AG09309 (cell line): ENCODE measurements at regions not wholly inside any gene's neighbourhood (a gene's known extent, or its start where the extent isn't known, plus 50 kb on each side); places are given as distances from the start of the nearest gene placed in this dataset.

Experiments
- DNase-seq: peaks from one replicate; pipeline ENCODE4 v3.0.0-alpha.2; 2010; ENCODE audit warnings: low read depth
- H3K4me3 ChIP-seq: 2 replicates; pipeline ENCODE4 v1.5.1; 2011; ENCODE audit warnings: mild to moderate bottlenecking, low read depth, low read length, moderate library complexity; ENCODE audit not compliant: control insufficient read depth
- TF ChIP-seq, protein P1 (sequence below): IDR thresholded peaks from 2 replicates; pipeline ENCODE4 v1.5.1; 2011; ENCODE audit warnings: mild to moderate bottlenecking, low read depth, low read length, inconsistent platforms; ENCODE audit not compliant: insufficient read depth, control insufficient read depth; ENCODE audit errors: missing control alignments

DNA sequence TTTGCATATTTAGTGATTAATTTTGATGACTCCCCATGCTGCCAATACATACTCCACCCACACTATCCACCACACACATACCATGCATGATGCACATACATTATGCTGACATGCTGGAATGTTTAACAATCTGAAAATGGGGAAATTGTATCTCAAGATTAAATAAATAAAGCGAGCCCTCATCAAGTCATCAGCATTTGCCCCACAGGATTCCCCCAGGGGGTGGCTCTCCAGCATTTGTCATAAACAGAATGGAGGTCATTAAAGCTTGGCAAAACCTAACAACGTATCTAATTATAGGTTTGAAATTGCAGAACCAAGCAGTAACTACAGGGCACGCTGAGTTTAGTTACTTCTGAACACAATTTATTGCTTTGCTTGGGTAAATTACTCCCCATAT, 141.2 kb upstream of the TACR1 start:
- TF ChIP-seq, protein P1, sequence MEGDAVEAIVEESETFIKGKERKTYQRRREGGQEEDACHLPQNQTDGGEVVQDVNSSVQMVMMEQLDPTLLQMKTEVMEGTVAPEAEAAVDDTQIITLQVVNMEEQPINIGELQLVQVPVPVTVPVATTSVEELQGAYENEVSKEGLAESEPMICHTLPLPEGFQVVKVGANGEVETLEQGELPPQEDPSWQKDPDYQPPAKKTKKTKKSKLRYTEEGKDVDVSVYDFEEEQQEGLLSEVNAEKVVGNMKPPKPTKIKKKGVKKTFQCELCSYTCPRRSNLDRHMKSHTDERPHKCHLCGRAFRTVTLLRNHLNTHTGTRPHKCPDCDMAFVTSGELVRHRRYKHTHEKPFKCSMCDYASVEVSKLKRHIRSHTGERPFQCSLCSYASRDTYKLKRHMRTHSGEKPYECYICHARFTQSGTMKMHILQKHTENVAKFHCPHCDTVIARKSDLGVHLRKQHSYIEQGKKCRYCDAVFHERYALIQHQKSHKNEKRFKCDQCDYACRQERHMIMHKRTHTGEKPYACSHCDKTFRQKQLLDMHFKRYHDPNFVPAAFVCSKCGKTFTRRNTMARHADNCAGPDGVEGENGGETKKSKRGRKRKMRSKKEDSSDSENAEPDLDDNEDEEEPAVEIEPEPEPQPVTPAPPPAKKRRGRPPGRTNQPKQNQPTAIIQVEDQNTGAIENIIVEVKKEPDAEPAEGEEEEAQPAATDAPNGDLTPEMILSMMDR = no peak
- H3K4me3 ChIP-seq = no peak overlapping the region
- DNase-seq = peak; percentile 14

DNA sequence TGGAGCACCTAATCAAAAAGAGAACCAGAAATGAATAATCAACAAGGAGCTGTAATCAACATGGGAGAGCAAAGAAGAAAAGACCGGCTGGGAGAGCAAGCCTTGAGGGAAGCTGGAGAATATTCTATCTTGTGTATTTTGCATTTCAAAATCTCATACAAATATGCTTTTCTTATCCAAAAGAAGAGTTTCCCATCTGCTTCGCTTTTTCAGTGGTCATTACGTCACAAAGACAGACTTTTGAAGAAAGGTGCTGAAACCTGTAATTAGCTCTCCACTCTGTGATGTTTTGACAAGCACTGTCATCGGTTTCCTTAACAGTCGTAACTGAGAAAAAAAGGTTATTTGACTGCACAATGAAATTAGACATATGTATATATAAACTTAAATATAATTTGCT, 139.1 kb upstream of the TACR1 start:
- H3K4me3 ChIP-seq = no peak overlapping the region
- no peak for DNase-seq

DNA sequence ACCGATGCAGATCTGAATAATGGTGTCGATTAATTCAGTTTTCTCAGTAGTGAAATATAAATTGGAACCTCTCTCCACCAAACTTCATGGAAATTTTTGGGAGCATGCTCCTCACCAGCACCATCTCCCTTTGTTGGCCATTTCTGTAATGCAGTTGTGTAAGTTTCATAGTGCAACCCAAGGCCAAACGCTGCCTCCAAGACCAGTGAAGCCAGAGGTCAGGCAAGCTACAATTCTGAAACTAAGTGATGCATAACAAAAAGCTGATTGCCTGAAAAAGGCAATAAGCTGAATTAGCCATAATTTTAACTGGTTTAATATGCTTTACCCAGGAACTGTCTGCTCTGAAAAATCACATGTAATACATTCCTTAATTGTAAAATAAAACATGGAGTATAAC, 138.3 kb upstream of the TACR1 start:
- TF ChIP-seq, protein P1 = no peak
- DNase-seq = no peak
- H3K4me3 ChIP-seq = no peak overlapping the region

More for the DNA sequence above, 139.1 kb upstream of the TACR1 start:
- TF ChIP-seq, protein P1 = no peak

DNA sequence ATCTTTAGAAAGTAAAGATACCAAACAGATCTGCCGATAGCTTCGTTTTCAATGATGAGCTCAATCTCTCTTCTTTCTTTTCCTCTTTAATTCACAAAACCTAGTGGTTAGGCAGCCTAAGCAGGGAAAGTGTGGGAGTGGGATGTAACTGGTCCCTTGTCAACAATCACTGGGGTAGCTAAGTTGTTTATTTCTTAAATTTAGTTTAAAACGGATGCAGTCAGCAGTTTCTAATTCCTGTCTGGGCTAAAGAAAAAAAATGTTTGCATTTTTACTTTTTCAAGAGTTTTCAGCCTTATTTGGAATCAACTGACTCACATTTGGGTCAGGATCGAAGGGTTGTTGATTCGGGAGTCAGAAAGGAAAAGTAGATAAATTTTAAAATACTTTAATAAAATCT, 137.7 kb upstream of the TACR1 start:
- no peak for DNase-seq
- TF ChIP-seq, protein P1 = no peak
- H3K4me3 ChIP-seq = no peak overlapping the region

DNA sequence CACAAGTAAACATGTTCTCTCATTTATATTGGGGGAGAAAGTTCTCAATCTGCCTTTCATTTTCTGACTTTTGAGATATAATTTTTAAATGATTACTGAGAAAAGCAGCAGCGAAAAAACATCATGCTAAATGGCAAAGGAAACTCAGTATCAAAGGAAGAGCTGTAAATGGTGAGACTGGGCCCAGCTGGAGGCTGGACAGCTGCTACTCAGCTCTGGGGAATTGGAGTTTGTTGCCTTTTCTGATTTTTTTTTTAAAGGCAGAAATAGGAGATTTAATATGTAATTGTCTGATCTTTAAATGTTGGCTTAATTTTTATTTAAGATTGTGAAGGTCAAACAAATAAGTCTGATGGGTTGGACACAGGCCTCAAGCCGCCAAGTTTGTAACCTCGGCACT, 137.1 kb upstream of the TACR1 start:
- TF ChIP-seq, protein P1 = no peak
- DNase-seq = no peak
- no peak overlapping the region for H3K4me3 ChIP-seq

DNA sequence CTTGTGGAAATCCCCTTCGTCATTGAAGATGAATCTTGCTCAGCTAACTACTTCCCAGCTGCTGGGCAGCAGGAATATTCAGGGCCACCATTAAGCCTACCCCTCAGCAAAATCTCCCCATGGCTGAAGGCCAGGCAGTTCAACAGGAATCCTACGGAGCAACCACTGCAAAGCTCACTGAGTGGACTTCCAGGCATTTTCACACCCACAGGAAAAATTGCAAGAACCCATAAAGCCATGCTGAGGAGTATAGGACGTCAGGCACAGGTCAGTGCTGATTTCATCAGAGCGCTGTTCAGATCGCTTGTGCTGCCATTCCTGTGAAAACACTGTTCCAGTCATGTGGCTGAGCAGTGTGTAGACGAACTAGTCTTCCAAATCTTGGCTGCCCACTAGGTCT, 134.8 kb upstream of the TACR1 start:
- no peak for DNase-seq
- TF ChIP-seq, protein P1 = no peak
- no peak overlapping the region for H3K4me3 ChIP-seq

DNA sequence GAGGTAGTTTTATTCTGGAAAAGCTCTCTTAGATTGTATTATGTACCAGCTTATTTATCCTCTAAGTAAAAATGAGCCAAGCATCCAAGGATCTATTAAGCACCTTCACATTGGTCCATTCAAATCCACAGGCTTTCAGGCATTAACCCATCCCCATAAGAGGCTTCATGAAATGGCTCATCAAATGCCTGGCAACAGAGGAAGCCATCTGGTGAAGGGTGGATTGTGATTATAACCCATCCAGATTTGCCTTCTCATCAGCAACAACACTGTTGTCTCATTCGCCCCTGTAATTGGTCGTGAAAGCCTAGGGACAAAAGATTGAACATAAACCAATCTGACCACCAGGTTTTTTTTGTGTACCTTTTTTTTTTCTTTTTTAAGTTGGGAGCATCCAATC, 134.3 kb upstream of the TACR1 start:
- TF ChIP-seq, protein P1 = no peak
- DNase-seq = no peak
- no peak overlapping the region for H3K4me3 ChIP-seq
